Dermis blood vessel endothelial cell (primary cell): ENCODE measurements at regions not wholly inside any gene's neighbourhood (a gene's known extent, or its start where the extent isn't known, plus 50 kb on each side); places are given as distances from the start of the nearest gene placed in this dataset.

Experiments
- DNase-seq: peaks from one replicate; pipeline ENCODE4 v3.0.0; 2010

- no peak for DNase-seq
Observed at GRCh38 chr21:33157303-33157702, 72.4 kb upstream of the IFNAR2 start.

- no peak for DNase-seq
Observed at GRCh38 chr21:33158654-33159053, 71.1 kb upstream of the IFNAR2 start.

GRCh38 chr21:33162436-33162951, 67.2 kb upstream of the IFNAR2 start:
- DNase-seq: no peak

GRCh38 chr21:33168886-33169285, 60.9 kb upstream of the IFNAR2 start:
- DNase-seq: no peak

GRCh38 chr21:33169359-33169758, 60.4 kb upstream of the IFNAR2 start:
- no peak for DNase-seq

GRCh38 chr21:33171616-33172169, 58.0 kb upstream of the IFNAR2 start:
- DNase-seq: no peak

GRCh38 chr21:33174756-33175155, 55.0 kb upstream of the IFNAR2 start:
- no peak for DNase-seq
